HepG2 (cell line): ENCODE measurements at regions not wholly inside any gene's neighbourhood (a gene's known extent, or its start where the extent isn't known, plus 50 kb on each side); places are given as distances from the start of the nearest gene placed in this dataset.
A peak's percentile ranks its signal among the peaks of the same experiment; 100 is the strongest.

ENCODE experiments used
- AHDC1 ChIP-seq: sonication (generic); formaldehyde crosslinking; IDR thresholded peaks from 2 replicates; pipeline ENCODE4 v1.5.1; 2020; ENCODE audit warnings: mild to moderate bottlenecking, missing genetic modification reagents, borderline replicate concordance
- FOSL1 ChIP-seq: sonication (generic); formaldehyde crosslinking; IDR thresholded peaks from 2 replicates; pipeline ENCODE4 v1.9.0; 2021; ENCODE audit warnings: missing genetic modification reagents, borderline replicate concordance
- FOXO1 ChIP-seq: sonication (generic); formaldehyde crosslinking; IDR thresholded peaks from 2 replicates; pipeline ENCODE4 v1.4.0; 2020; ENCODE audit warnings: missing genetic modification reagents
- HMG20A ChIP-seq: IDR thresholded peaks from 2 replicates; pipeline ENCODE4 v1.6.1; 2016; ENCODE audit warnings: borderline replicate concordance
- HNF1B ChIP-seq: sonication (generic); formaldehyde crosslinking; IDR thresholded peaks from 2 replicates; pipeline ENCODE4 v1.5.1; 2020; ENCODE audit warnings: mild to moderate bottlenecking, moderate library complexity, missing genetic modification reagents
- MAFG ChIP-seq: sonication (generic); formaldehyde crosslinking; IDR thresholded peaks from 2 replicates; pipeline ENCODE4 v1.5.1; 2020; ENCODE audit warnings: mild to moderate bottlenecking, missing genetic modification reagents
- MEIS2 ChIP-seq: sonication (generic); formaldehyde crosslinking; IDR thresholded peaks from 2 replicates; pipeline ENCODE4 v1.9.0; 2021; ENCODE audit warnings: mild to moderate bottlenecking, missing genetic modification reagents
- MIXL1 ChIP-seq: IDR thresholded peaks from 2 replicates; pipeline ENCODE4 v1.6.1; 2016
- NCOA2 ChIP-seq: sonication (generic); formaldehyde crosslinking; IDR thresholded peaks from 2 replicates; pipeline ENCODE4 v1.8.0; 2022; ENCODE audit warnings: inconsistent platforms
- NR2F6 ChIP-seq, 2 experiments: IDR thresholded peaks; 2 replicates each; pipeline ENCODE4 v1.6.1; 2016; ENCODE audit warnings: antibody characterized with exemption in 1 of 2, mild to moderate bottlenecking in 1 of 2
- ZBTB34 ChIP-seq: sonication (generic); formaldehyde crosslinking; IDR thresholded peaks from 2 replicates; pipeline ENCODE4 v1.8.0; 2022; ENCODE audit warnings: mild to moderate bottlenecking, missing genetic modification reagents
- ZBTB37 ChIP-seq: sonication (generic); formaldehyde crosslinking; IDR thresholded peaks from 2 replicates; pipeline ENCODE4 v1.4.0; 2020; ENCODE audit warnings: mild to moderate bottlenecking, missing genetic modification reagents
- ZBTB7A ChIP-seq: sonication (generic); formaldehyde crosslinking; IDR thresholded peaks from 2 replicates; pipeline ENCODE4 v1.8.0; 2022; ENCODE audit warnings: mild to moderate bottlenecking, missing genetic modification reagents
- ZGPAT ChIP-seq: IDR thresholded peaks from 2 replicates; pipeline ENCODE4 v1.6.1; 2016; ENCODE audit warnings: mild to moderate bottlenecking
- ZMYM4 ChIP-seq: sonication (generic); formaldehyde crosslinking; IDR thresholded peaks from 2 replicates; pipeline ENCODE4 v1.8.1; 2023; ENCODE audit warnings: mild to moderate bottlenecking, missing genetic modification reagents
- ZNF292 ChIP-seq: sonication (generic); formaldehyde crosslinking; IDR thresholded peaks from 2 replicates; pipeline ENCODE4 v1.8.1; 2022; ENCODE audit warnings: mild to moderate bottlenecking, low read depth, missing genetic modification reagents, borderline replicate concordance
- ZNF34 ChIP-seq: sonication (generic); formaldehyde crosslinking; IDR thresholded peaks from 2 replicates; pipeline ENCODE4 v1.4.0; 2020; ENCODE audit warnings: mild to moderate bottlenecking, missing genetic modification reagents, borderline replicate concordance
- ZNF460 ChIP-seq: sonication (generic); formaldehyde crosslinking; IDR thresholded peaks from 2 replicates; pipeline ENCODE4 v1.5.1; 2020; ENCODE audit warnings: missing genetic modification reagents, mild to moderate bottlenecking, borderline replicate concordance
- ZNF468 ChIP-seq: sonication (generic); formaldehyde crosslinking; IDR thresholded peaks from 2 replicates; pipeline ENCODE4 v1.8.0; 2022; ENCODE audit warnings: mild to moderate bottlenecking, moderate library complexity, missing genetic modification reagents
- ZNF724P ChIP-seq: sonication (generic); formaldehyde crosslinking; IDR thresholded peaks from 2 replicates; pipeline ENCODE4 v1.8.0; 2022; ENCODE audit warnings: missing genetic modification reagents, borderline replicate concordance

GRCh38 chr10:16381083-16381482 is 55.7 kb upstream of the PTER start (continued):
- TF ChIP-seq ZGPAT: peak; percentile 53; the same call in 1 of the 2 replicates
- TF ChIP-seq HMG20A: peak; percentile 67; the same call in 1 of the 2 replicates
- TF ChIP-seq FOSL1 (CRISPR knock-in tag): peak; percentile 92
- peak; percentile 92 for TF ChIP-seq NR2F6 (IDR thresholded peaks at IDR 0.05)
- peak; percentile 95 for TF ChIP-seq NR2F6 (CRISPR knock-in tag; IDR thresholded peaks at IDR 0.05)
- TF ChIP-seq MIXL1 (CRISPR knock-in tag): peak; percentile 88
- peak; percentile 93 for TF ChIP-seq HNF1B (CRISPR knock-in tag)
- no peak for TF ChIP-seq ZMYM4
- peak; percentile 39; the same call in 1 of the 2 replicates for TF ChIP-seq FOXO1
- no peak for TF ChIP-seq ZNF34
- peak; percentile 99 for TF ChIP-seq MEIS2 (CRISPR knock-in tag)
- no peak for TF ChIP-seq MAFG (CRISPR knock-in tag)
- no peak for TF ChIP-seq ZNF460 (CRISPR knock-in tag)
- peak; percentile 69; the same call in 1 of the 2 replicates for TF ChIP-seq ZBTB34 (CRISPR knock-in tag)
- no peak for TF ChIP-seq ZNF724P
- peak; percentile 59; the same call in 1 of the 2 replicates for TF ChIP-seq NCOA2 (CRISPR knock-in tag)
- peak; percentile 73; the same call in 1 of the 2 replicates for TF ChIP-seq ZBTB37 (CRISPR knock-in tag)
- TF ChIP-seq AHDC1 (CRISPR knock-in tag): peak; percentile 93
- no peak for TF ChIP-seq ZNF292 (CRISPR knock-in tag)
- no peak for TF ChIP-seq ZNF468 (CRISPR knock-in tag)
- TF ChIP-seq ZBTB7A: no peak
